ENCODE measurements at regions not wholly inside any gene's neighbourhood (a gene's known extent, or its start where the extent isn't known, plus 50 kb on each side); places are given as distances from the start of the nearest gene placed in this dataset.

GRCh38 chr10:126732868-126733267, 62.4 kb upstream of the C10orf90 start:
- CTCF ChIA-PET: interaction anchor here (2.7 kb wide), 1 partner anchor 16 kb away, joined by 14 read pairs; no protein-coding TSS in a partner anchor
- no peak for DNase-seq (ENCODE audit: low read depth, low spot score)
- no peak for TF ChIP-seq CTCF (IDR thresholded peaks at IDR 0.05; ENCODE audit: insufficient read depth, low read length, missing control alignments)
- H3K4me3 ChIP-seq (ENCODE audit: low read depth, low read length): no peak overlapping the region
- POLR2A ChIA-PET: no interaction called here

- DNase-seq (ENCODE audit: low read depth, low spot score): no peak
- no peak for TF ChIP-seq CTCF (IDR thresholded peaks at IDR 0.05; ENCODE audit: insufficient read depth, low read length, missing control alignments)
- H3K4me3 ChIP-seq (ENCODE audit: low read depth, low read length): no peak overlapping the region
- CTCF ChIA-PET: interaction anchor here (2.7 kb wide), 1 partner anchor 15 kb away, joined by 14 read pairs; no protein-coding TSS in a partner anchor
- POLR2A ChIA-PET: no interaction called here
Measured at GRCh38 chr10:126734015-126734414, 63.5 kb upstream of the C10orf90 start.

- no peak for TF ChIP-seq CTCF (IDR thresholded peaks at IDR 0.05; ENCODE audit: insufficient read depth, low read length, missing control alignments)
- CTCF ChIA-PET: interaction anchor here (1.2 to 1.7 kb wide), 2 partner anchors 9 to 14 kb away, joined by 4 to 5 read pairs; no protein-coding TSS in a partner anchor
- no peak overlapping the region for H3K4me3 ChIP-seq (ENCODE audit: low read depth, low read length)
- DNase-seq (ENCODE audit: low read depth, low spot score): no peak
- POLR2A ChIA-PET: no interaction called here
Measured at GRCh38 chr10:126734967-126735366, 64.5 kb upstream of the C10orf90 start.

GRCh38 chr10:126736142-126736541, 65.6 kb upstream of the C10orf90 start:
- TF ChIP-seq CTCF (IDR thresholded peaks at IDR 0.05; ENCODE audit: insufficient read depth, low read length, missing control alignments): no peak
- ChIA-PET CTCF (interaction anchor here (1.2 to 1.7 kb wide), 2 partner anchors 8 to 13 kb away, joined by 4 to 5 read pairs; no protein-coding TSS in a partner anchor), POLR2A (interaction anchor here (0.7 kb wide), 1 partner anchor 453 kb away, joined by 3 read pairs; no protein-coding TSS in a partner anchor)
- DNase-seq (ENCODE audit: low read depth, low spot score): no peak
- H3K4me3 ChIP-seq (ENCODE audit: low read depth, low read length): no peak overlapping the region

GRCh38 chr10:126736727-126737126, 66.2 kb upstream of the C10orf90 start:
- no peak overlapping the region for H3K4me3 ChIP-seq (ENCODE audit: low read depth, low read length)
- POLR2A ChIA-PET: interaction anchor here (0.7 kb wide), 1 partner anchor 454 kb away, joined by 3 read pairs; no protein-coding TSS in a partner anchor
- no peak for TF ChIP-seq CTCF (IDR thresholded peaks at IDR 0.05; ENCODE audit: insufficient read depth, low read length, missing control alignments)
- no peak for DNase-seq (ENCODE audit: low read depth, low spot score)
- CTCF ChIA-PET: no interaction called here

GRCh38 chr10:126738001-126738400, 67.5 kb upstream of the C10orf90 start:
- H3K4me3 ChIP-seq (ENCODE audit: low read depth, low read length): no peak overlapping the region
- ChIA-PET CTCF (no interaction called here), POLR2A (no interaction called here)
- no peak for TF ChIP-seq CTCF (IDR thresholded peaks at IDR 0.05; ENCODE audit: insufficient read depth, low read length, missing control alignments)
- no peak for DNase-seq (ENCODE audit: low read depth, low spot score)
